H9 (cell line): ENCODE measurements at regions not wholly inside any gene's neighbourhood (a gene's known extent, or its start where the extent isn't known, plus 50 kb on each side); places are given as distances from the start of the nearest gene placed in this dataset.

Source experiments
- DNase-seq: peaks from one replicate; pipeline ENCODE4 v3.0.0-alpha.2; 2017
- H2AFZ ChIP-seq: one replicate; pipeline ENCODE4 v1.6.1; 2013; ENCODE audit warnings: mild to moderate bottlenecking, low read length, control low read depth, moderate library complexity
- H2AK5ac ChIP-seq: 2 replicates; pipeline ENCODE4 v1.6.1; 2013; ENCODE audit warnings: low read length, control low read depth, mixed read lengths; ENCODE audit not compliant: insufficient read length
- H2BK120ac ChIP-seq: one replicate; pipeline ENCODE4 v1.6.1; 2013; ENCODE audit warnings: low read depth, mild to moderate bottlenecking, low read length, control low read depth, inconsistent platforms; ENCODE audit not compliant: poor library complexity, severe bottlenecking
- H2BK12ac ChIP-seq: 2 replicates; pipeline ENCODE4 v1.6.1; 2013; ENCODE audit warnings: low read length, control low read depth, mixed read lengths, low read depth; ENCODE audit not compliant: insufficient read length
- H2BK15ac ChIP-seq: 2 replicates; pipeline ENCODE4 v1.6.1; 2013; ENCODE audit warnings: low read depth, low read length, control low read depth
- H2BK20ac ChIP-seq: one replicate; pipeline ENCODE4 v1.6.1; 2013; ENCODE audit warnings: low read depth, mild to moderate bottlenecking, low read length, control low read depth, inconsistent platforms; ENCODE audit not compliant: poor library complexity, severe bottlenecking
- H2BK5ac ChIP-seq: 2 replicates; pipeline ENCODE4 v1.6.1; 2013; ENCODE audit warnings: low read length, control low read depth, mixed read lengths; ENCODE audit not compliant: insufficient read length
- H3K14ac ChIP-seq: 2 replicates; pipeline ENCODE4 v1.6.1; 2013; ENCODE audit warnings: low read length, control low read depth; ENCODE audit not compliant: insufficient read depth
- H3K18ac ChIP-seq: 2 replicates; pipeline ENCODE4 v1.6.1; 2013; ENCODE audit warnings: low read depth, mild to moderate bottlenecking, mixed read lengths, low read length, control low read depth; ENCODE audit not compliant: insufficient read length
- H3K23ac ChIP-seq: 2 replicates; pipeline ENCODE4 v1.6.1; 2013; ENCODE audit warnings: low read length, control low read depth, mixed read lengths, low read depth; ENCODE audit not compliant: insufficient read length
- H3K23me2 ChIP-seq: 2 replicates; pipeline ENCODE4 v1.6.1; 2013; ENCODE audit warnings: low read depth, mild to moderate bottlenecking, mixed read lengths, low read length, control low read depth; ENCODE audit not compliant: insufficient read length, poor library complexity, severe bottlenecking
- H3K27ac ChIP-seq: 2 replicates; pipeline ENCODE4 v1.5.1; 2013; ENCODE audit warnings: low read length, control low read depth, mixed read lengths, low read depth; ENCODE audit not compliant: insufficient read length
- H3K27me3 ChIP-seq: 2 replicates; pipeline ENCODE4 v1.6.1; 2013; ENCODE audit warnings: low read length, control low read depth, inconsistent platforms; ENCODE audit not compliant: insufficient read depth
- H3K4ac ChIP-seq: 2 replicates; pipeline ENCODE4 v1.6.1; 2013; ENCODE audit warnings: low read depth, mild to moderate bottlenecking, control low read depth, inconsistent platforms, low read length, moderate library complexity
- H3K4me1 ChIP-seq: 2 replicates; pipeline ENCODE4 v1.6.1; 2013; ENCODE audit warnings: low read length, control low read depth, inconsistent platforms; ENCODE audit not compliant: insufficient read depth
- H3K4me2 ChIP-seq: 2 replicates; pipeline ENCODE4 v1.6.1; 2013; ENCODE audit warnings: low read length, control low read depth, mixed read lengths; ENCODE audit not compliant: insufficient read length, insufficient read depth
- H3K56ac ChIP-seq: 2 replicates; pipeline ENCODE4 v1.6.1; 2013; ENCODE audit warnings: low read depth, mild to moderate bottlenecking, mixed read lengths, low read length, control low read depth; ENCODE audit not compliant: insufficient read length
- H3K79me1 ChIP-seq: 2 replicates; pipeline ENCODE4 v1.6.1; 2013; ENCODE audit warnings: low read depth, mild to moderate bottlenecking, moderate library complexity, low read length, control low read depth, inconsistent platforms; ENCODE audit not compliant: insufficient read depth, poor library complexity, severe bottlenecking
- H3K79me2 ChIP-seq: 2 replicates; pipeline ENCODE4 v1.6.1; 2013; ENCODE audit warnings: low read length, control low read depth, inconsistent platforms; ENCODE audit not compliant: insufficient read depth
- H3K9ac ChIP-seq: 2 replicates; pipeline ENCODE4 v1.6.1; 2013; ENCODE audit warnings: low read length, control low read depth, mixed read lengths; ENCODE audit not compliant: insufficient read length; ENCODE audit errors: extremely low read depth
- H3K9me3 ChIP-seq: one replicate; pipeline ENCODE4 v1.6.1; 2013; ENCODE audit warnings: low read depth, low read length, inconsistent platforms; ENCODE audit not compliant: control insufficient read depth
- H3T11ph ChIP-seq: one replicate; pipeline ENCODE4 v1.6.1; 2013; ENCODE audit warnings: mild to moderate bottlenecking, low read length, control low read depth, inconsistent platforms
- H4K20me1 ChIP-seq: one replicate; pipeline ENCODE4 v1.6.1; 2013; ENCODE audit not compliant: control insufficient read depth, insufficient read length, insufficient read depth
- H4K5ac ChIP-seq: 2 replicates; pipeline ENCODE4 v1.6.1; 2013; ENCODE audit warnings: low read depth, mild to moderate bottlenecking, mixed read lengths, low read length, control low read depth; ENCODE audit not compliant: insufficient read length
- H4K8ac ChIP-seq: replicated peaks from 2 replicates; pipeline ENCODE4 v1.6.1; 2013; ENCODE audit warnings: low read length, control low read depth, mixed read lengths, low read depth; ENCODE audit not compliant: insufficient read length
- H4K91ac ChIP-seq: 2 replicates; pipeline ENCODE4 v1.6.1; 2013; ENCODE audit warnings: low read depth, mild to moderate bottlenecking, moderate library complexity, mixed read lengths, low read length, control low read depth; ENCODE audit not compliant: insufficient read length
- H3K27ac Mint-ChIP-seq, 3 experiments: 2 replicates in 2 of 3; 3 replicates in 1 of 3; pipeline ENCODE4 v1.8.0; 2020 to 2021; ENCODE audit warnings: mixed read lengths in 3 of 3, mild to moderate bottlenecking in 1 of 3, moderate library complexity in 1 of 3
- H3K27me3 Mint-ChIP-seq: 2 replicates; pipeline ENCODE4 v1.8.0; 2021; ENCODE audit warnings: low read depth, mild to moderate bottlenecking, moderate library complexity, mixed read lengths
- H3K36me3 Mint-ChIP-seq, 3 experiments: 2 replicates in 2 of 3; 3 replicates in 1 of 3; pipeline ENCODE4 v1.8.0; 2020 to 2021; ENCODE audit warnings: low read depth in 3 of 3, mixed read lengths in 3 of 3; ENCODE audit not compliant: insufficient read depth in 1 of 3
- H3K4me1 Mint-ChIP-seq, 2 experiments: 2 replicates each; pipeline ENCODE4 v1.8.0; 2020; ENCODE audit warnings: mixed read lengths in 2 of 2
- H3K4me3 Mint-ChIP-seq, 2 experiments: 2 replicates in 1 of 2; 3 replicates in 1 of 2; pipeline ENCODE4 v1.8.0; 2020 to 2021; ENCODE audit warnings: mild to moderate bottlenecking in 2 of 2, mixed read lengths in 2 of 2, moderate library complexity in 1 of 2
- H3K9me3 Mint-ChIP-seq, 2 experiments: 2 replicates in 1 of 2; 3 replicates in 1 of 2; pipeline ENCODE4 v1.8.0; 2020; ENCODE audit warnings: mild to moderate bottlenecking in 2 of 2, mixed read lengths in 2 of 2, moderate library complexity in 1 of 2
- CTCF ChIP-seq: fragments of 200-600 bp; sonication (generic); conservative IDR thresholded peaks from 3 replicates; pipeline ENCODE4 v1.8.0; 2021; ENCODE audit warnings: antibody characterized with exemption, mild to moderate bottlenecking
- WGBS: extraction: QIAGEN DNeasy Blood & Tissue Kit; methylation state at CpG from one replicate; pipeline ENCODE4 v1.1.7; 2013; ENCODE audit warnings: missing lambda C conversion rate, low lambda C conversion rate, mixed read lengths; ENCODE audit not compliant: insufficient read length; ENCODE audit errors: extremely low coverage; 5-methylcytosine and 5-hydroxymethylcytosine counted together

- no peaks in the 10 kb centered on the region for H3K4me1 Mint-ChIP-seq
- peaks cover 2% of the 10 kb centered on the region; the same call in 1 of the 2 replicates for H3K27me3 Mint-ChIP-seq
- Histone ChIP-seq H3K79me1 (no peaks in the 10 kb centered on the region), H2BK5ac (no peak overlapping the region), H3K9me3 (no peaks in the 10 kb centered on the region), H3K23me2 (no peaks in the 10 kb centered on the region), H3K27me3 (no peaks in the 10 kb centered on the region), H4K8ac (no peak overlapping the region), H4K5ac (no peak overlapping the region), H2AK5ac (no peak overlapping the region), H4K91ac (no peak overlapping the region), H2BK15ac (no peak overlapping the region), H3K23ac (no peak overlapping the region), H4K20me1 (no peaks in the 10 kb centered on the region), H3K9ac (no peak overlapping the region), H3K56ac (no peak overlapping the region), H3T11ph (no peak overlapping the region), H2BK12ac (no peak overlapping the region), H3K4me2 (peak overlapping the region; percentile 29), H3K4me1 (peaks cover 10% of the 10 kb centered on the region), H2BK120ac (no peak overlapping the region), H3K14ac (no peak overlapping the region), H2AFZ (no peak overlapping the region), H3K27ac (no peak overlapping the region), H3K79me2 (no peaks in the 10 kb centered on the region), H3K4ac (no peak overlapping the region), H3K18ac (no peak overlapping the region), H2BK20ac (no peak overlapping the region)
- TF ChIP-seq CTCF: no peak
- peaks cover 12 to 16% of the 10 kb centered on the region in 2 experiments for H3K9me3 Mint-ChIP-seq
- DNase-seq: no peak
- H3K36me3 Mint-ChIP-seq: peaks cover 0 to 25% (median 2%) of the 10 kb centered on the region in 3 experiments; a peak in 6 of 7 replicates
- WGBS: no CpG with 5 or more reads among the region's 6 CpGs
- no peak overlapping the region for H3K4me3 Mint-ChIP-seq
- H3K27ac Mint-ChIP-seq: no peak overlapping the region
These were observed 173.5 kb upstream of the ZNF608 start for GRCh38 chr5:124919747-124920525.
